HepG2 (cell line): ENCODE measurements at regions not wholly inside any gene's neighbourhood (a gene's known extent, or its start where the extent isn't known, plus 50 kb on each side); places are given as distances from the start of the nearest gene placed in this dataset.
A peak's percentile ranks its signal among the peaks of the same experiment; 100 is the strongest.

Source experiments
- FLYWCH1 ChIP-seq: sonication (generic); formaldehyde crosslinking; IDR thresholded peaks from 2 replicates; pipeline ENCODE4 v1.8.1; 2023; ENCODE audit warnings: mild to moderate bottlenecking, missing genetic modification reagents
- MBNL3 ChIP-seq: fragments of 250-450 bp; sonication (Bioruptor Pico); conservative IDR thresholded peaks from 2 replicates; pipeline ENCODE4 v1.8.0; 2022; ENCODE audit warnings: mild to moderate bottlenecking, inconsistent platforms
- MIER3 ChIP-seq: IDR thresholded peaks from 2 replicates; pipeline ENCODE4 v1.6.1; 2016; ENCODE audit warnings: missing compliant biosample characterization, borderline replicate concordance
- NR2F6 ChIP-seq, 2 experiments: IDR thresholded peaks; 2 replicates each; pipeline ENCODE4 v1.6.1; 2016; ENCODE audit warnings: antibody characterized with exemption in 1 of 2, mild to moderate bottlenecking in 1 of 2
- POLR2G ChIP-seq: fragments of 200-400 bp; formaldehyde crosslinking; IDR thresholded peaks from 2 replicates; pipeline ENCODE4 v1.6.1; 2018; ENCODE audit warnings: mild to moderate bottlenecking, low read depth, low read length, moderate library complexity
- RNF2 ChIP-seq: fragments of 450-650 bp; conservative IDR thresholded peaks from 2 replicates; pipeline ENCODE4 v1.6.1; 2016; ENCODE audit warnings: low read depth
- SALL2 ChIP-seq: sonication (generic); formaldehyde crosslinking; IDR thresholded peaks from 2 replicates; pipeline ENCODE4 v1.8.1; 2023; ENCODE audit warnings: mild to moderate bottlenecking, missing genetic modification reagents, inconsistent platforms
- SP5 ChIP-seq: IDR thresholded peaks from 2 replicates; pipeline ENCODE4 v1.6.1; 2016; ENCODE audit warnings: low read depth, borderline replicate concordance
- ZBTB14 ChIP-seq: sonication (generic); formaldehyde crosslinking; IDR thresholded peaks from 2 replicates; pipeline ENCODE4 v1.4.0; 2020; ENCODE audit warnings: missing genetic modification reagents
- ZNF501 ChIP-seq: sonication (generic); formaldehyde crosslinking; IDR thresholded peaks from 2 replicates; pipeline ENCODE4 v1.5.1; 2020; ENCODE audit warnings: mild to moderate bottlenecking, moderate library complexity, missing genetic modification reagents
- ZNF543 ChIP-seq: sonication (generic); formaldehyde crosslinking; IDR thresholded peaks from 2 replicates; pipeline ENCODE4 v1.4.0; 2020; ENCODE audit warnings: mild to moderate bottlenecking, missing genetic modification reagents
- ZNF576 ChIP-seq: sonication (generic); formaldehyde crosslinking; IDR thresholded peaks from 2 replicates; pipeline ENCODE4 v1.4.0; 2020; ENCODE audit warnings: mild to moderate bottlenecking, missing genetic modification reagents
- ZNF761 ChIP-seq: sonication (generic); formaldehyde crosslinking; conservative IDR thresholded peaks from 2 replicates; pipeline ENCODE4 v1.4.0; 2020; ENCODE audit warnings: mild to moderate bottlenecking, missing genetic modification reagents
- ZNF879 ChIP-seq: sonication (generic); formaldehyde crosslinking; IDR thresholded peaks from 2 replicates; pipeline ENCODE4 v1.8.1; 2023; ENCODE audit warnings: missing genetic modification reagents
- TF ChIP-seq, protein P1 (sequence below), 2 experiments: sonication (generic) in 1 of 2; formaldehyde crosslinking in 1 of 2; IDR thresholded peaks; 2 replicates each; pipeline versions ENCODE4 v1.6.1 to v1.9.0; 2014 to 2022; ENCODE audit warnings: antibody characterized with exemption in 1 of 2, borderline replicate concordance in 1 of 2, inconsistent platforms in 1 of 2, low read depth in 1 of 2, missing genetic modification reagents in 1 of 2
- TF ChIP-seq, protein P2 (sequence below): sonication (generic); formaldehyde crosslinking; IDR thresholded peaks from 2 replicates; pipeline ENCODE4 v1.8.1; 2023; ENCODE audit warnings: missing genetic modification reagents, mild to moderate bottlenecking, borderline replicate concordance
- TF ChIP-seq, protein P3 (sequence below): IDR thresholded peaks from 2 replicates; pipeline ENCODE4 v1.6.1; 2016; ENCODE audit warnings: missing biosample characterization, missing genetic modification reagents, low read depth
- TF ChIP-seq, protein P4 (sequence below): sonication (generic); formaldehyde crosslinking; IDR thresholded peaks from 2 replicates; pipeline ENCODE4 v1.4.0; 2020; ENCODE audit warnings: missing genetic modification reagents

GRCh38 chr2:47226132-47226922, 50.0 kb upstream of the CALM2 start (continued):
- TF ChIP-seq, protein P1, sequence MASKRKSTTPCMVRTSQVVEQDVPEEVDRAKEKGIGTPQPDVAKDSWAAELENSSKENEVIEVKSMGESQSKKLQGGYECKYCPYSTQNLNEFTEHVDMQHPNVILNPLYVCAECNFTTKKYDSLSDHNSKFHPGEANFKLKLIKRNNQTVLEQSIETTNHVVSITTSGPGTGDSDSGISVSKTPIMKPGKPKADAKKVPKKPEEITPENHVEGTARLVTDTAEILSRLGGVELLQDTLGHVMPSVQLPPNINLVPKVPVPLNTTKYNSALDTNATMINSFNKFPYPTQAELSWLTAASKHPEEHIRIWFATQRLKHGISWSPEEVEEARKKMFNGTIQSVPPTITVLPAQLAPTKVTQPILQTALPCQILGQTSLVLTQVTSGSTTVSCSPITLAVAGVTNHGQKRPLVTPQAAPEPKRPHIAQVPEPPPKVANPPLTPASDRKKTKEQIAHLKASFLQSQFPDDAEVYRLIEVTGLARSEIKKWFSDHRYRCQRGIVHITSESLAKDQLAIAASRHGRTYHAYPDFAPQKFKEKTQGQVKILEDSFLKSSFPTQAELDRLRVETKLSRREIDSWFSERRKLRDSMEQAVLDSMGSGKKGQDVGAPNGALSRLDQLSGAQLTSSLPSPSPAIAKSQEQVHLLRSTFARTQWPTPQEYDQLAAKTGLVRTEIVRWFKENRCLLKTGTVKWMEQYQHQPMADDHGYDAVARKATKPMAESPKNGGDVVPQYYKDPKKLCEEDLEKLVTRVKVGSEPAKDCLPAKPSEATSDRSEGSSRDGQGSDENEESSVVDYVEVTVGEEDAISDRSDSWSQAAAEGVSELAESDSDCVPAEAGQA (IDR thresholded peaks at IDR 0.05; ENCODE audit: low read depth) = no peak
- TF ChIP-seq, protein P1 (CRISPR knock-in tag; IDR thresholded peaks at IDR 0.05; ENCODE audit: borderline replicate concordance) = no peak
- TF ChIP-seq POLR2G (no peak), FLYWCH1 (CRISPR knock-in tag) (no peak), ZBTB14 (no peak), SALL2 (CRISPR knock-in tag) (no peak), SP5 (CRISPR knock-in tag) (no peak), ZNF501 (CRISPR knock-in tag) (no peak), MBNL3 (no peak), ZNF576 (no peak), ZNF543 (no peak), NR2F6 (IDR thresholded peaks at IDR 0.05) (no peak; the same call in 1 of the 2 replicates), NR2F6 (CRISPR knock-in tag; IDR thresholded peaks at IDR 0.05) (peak; percentile 38; the same call in 1 of the 2 replicates), MIER3 (CRISPR knock-in tag) (no peak), ZNF879 (no peak), RNF2 (peak; percentile 54; the same call in 1 of the 2 replicates), ZNF761 (CRISPR knock-in tag) (no peak)
- TF ChIP-seq, protein P2, sequence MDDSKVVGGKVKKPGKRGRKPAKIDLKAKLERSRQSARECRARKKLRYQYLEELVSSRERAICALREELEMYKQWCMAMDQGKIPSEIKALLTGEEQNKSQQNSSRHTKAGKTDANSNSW = no peak
- TF ChIP-seq, protein P3, sequence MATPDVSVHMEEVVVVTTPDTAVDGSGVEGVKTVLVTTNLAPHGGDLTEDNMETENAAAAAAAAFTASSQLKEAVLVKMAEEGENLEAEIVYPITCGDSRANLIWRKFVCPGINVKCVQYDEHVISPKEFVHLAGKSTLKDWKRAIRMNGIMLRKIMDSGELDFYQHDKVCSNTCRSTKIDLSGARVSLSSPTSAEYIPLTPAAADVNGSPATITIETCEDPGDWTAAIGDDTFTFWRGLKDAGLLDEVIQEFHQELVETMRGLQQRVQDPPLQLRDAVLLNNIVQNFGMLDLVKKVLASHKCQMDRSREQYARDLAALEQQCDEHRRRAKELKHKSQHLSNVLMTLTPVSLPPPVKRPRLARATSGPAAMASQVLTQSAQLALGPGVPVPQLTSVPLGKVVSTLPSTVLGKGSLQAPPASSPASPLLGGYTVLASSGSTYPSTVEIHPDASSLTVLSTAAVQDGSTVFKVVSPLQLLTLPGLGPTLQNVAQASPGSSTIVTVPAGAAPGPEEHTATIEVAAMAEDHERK (CRISPR knock-in tag) = no peak
- TF ChIP-seq, protein P4, sequence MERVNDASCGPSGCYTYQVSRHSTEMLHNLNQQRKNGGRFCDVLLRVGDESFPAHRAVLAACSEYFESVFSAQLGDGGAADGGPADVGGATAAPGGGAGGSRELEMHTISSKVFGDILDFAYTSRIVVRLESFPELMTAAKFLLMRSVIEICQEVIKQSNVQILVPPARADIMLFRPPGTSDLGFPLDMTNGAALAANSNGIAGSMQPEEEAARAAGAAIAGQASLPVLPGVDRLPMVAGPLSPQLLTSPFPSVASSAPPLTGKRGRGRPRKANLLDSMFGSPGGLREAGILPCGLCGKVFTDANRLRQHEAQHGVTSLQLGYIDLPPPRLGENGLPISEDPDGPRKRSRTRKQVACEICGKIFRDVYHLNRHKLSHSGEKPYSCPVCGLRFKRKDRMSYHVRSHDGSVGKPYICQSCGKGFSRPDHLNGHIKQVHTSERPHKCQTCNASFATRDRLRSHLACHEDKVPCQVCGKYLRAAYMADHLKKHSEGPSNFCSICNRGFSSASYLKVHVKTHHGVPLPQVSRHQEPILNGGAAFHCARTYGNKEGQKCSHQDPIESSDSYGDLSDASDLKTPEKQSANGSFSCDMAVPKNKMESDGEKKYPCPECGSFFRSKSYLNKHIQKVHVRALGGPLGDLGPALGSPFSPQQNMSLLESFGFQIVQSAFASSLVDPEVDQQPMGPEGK (CRISPR knock-in tag) = no peak
